HPDE6-E6E7 (cell line): ENCODE measurements at regions not wholly inside any gene's neighbourhood (a gene's known extent, or its start where the extent isn't known, plus 50 kb on each side); places are given as distances from the start of the nearest gene placed in this dataset.
"Not testable (repeated sequence)": the region's sequence is repeated elsewhere in the genome, so short reads cannot be mapped to it uniquely, and the experiment has no call there.

Source experiments
- DNase-seq: peaks from one replicate; pipeline ENCODE4 v3.0.0; 2011; ENCODE audit warnings: missing footprints; ENCODE audit errors: extremely low spot score

GRCh38 chr14:23898359-23898758, 55.2 kb upstream of the DHRS4 start:
- not testable (repeated sequence) for DNase-seq

GRCh38 chr14:23899788-23900187, 53.8 kb upstream of the DHRS4 start:
- DNase-seq = no peak

DNA sequence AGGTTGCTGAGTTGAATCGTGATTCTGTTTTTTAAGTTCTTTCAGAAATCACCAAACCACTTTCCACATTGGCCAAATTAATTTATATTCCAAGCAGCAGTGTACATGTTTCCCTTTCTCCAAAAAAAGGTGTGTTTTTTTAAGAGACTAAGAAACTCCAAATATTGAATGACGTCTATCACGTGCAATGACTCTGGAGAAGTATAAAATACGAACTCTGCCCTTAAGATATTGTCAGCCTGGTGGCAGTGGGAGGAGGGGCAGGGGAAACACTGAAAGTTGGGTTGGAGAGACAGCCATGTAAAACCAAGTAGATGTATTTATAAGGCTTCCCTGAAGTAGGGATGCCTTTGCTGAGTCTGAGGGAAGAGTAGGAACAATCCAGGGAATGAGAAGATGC, 50.1 kb upstream of the DHRS4 start:
- DNase-seq = no peak
